H1 (cell line): ENCODE measurements at regions not wholly inside any gene's neighbourhood (a gene's known extent, or its start where the extent isn't known, plus 50 kb on each side); places are given as distances from the start of the nearest gene placed in this dataset.

ENCODE experiments used
- CTCF ChIA-PET: fragments of 300-600 bp; sonication (Branson Sonifier 250); formaldehyde crosslinking; loops from one replicate; lab custom pipeline; 2021; ENCODE audit not compliant: partially characterized antibody; lab: Charles Lee
- POLR2A ChIA-PET: fragments of 300-600 bp; sonication (Branson Sonifier 250); formaldehyde crosslinking; loops from one replicate; lab custom pipeline; 2021; ENCODE audit warnings: inconsistent platforms; ENCODE audit not compliant: partially characterized antibody; lab: Charles Lee
- DNase-seq, 2 experiments: peaks; one replicate each; pipeline versions ENCODE4 v3.0.0 to v3.0.0-alpha.2; 2010 to 2022; ENCODE audit warnings: low spot score in 2 of 2, low read depth in 1 of 2, mixed read lengths in 1 of 2
- FAIRE-seq: peaks from 2 replicates; lab custom pipeline; 2011; peaks lifted over from hg19 to GRCh38; lab: Jason Lieb, UNC
- H2AFZ ChIP-seq: 2 replicates; pipeline ENCODE4 v1.8.1; 2012; ENCODE audit warnings: low read length, inconsistent platforms
- H2AK5ac ChIP-seq: 2 replicates; pipeline ENCODE4 v1.6.1; 2013; ENCODE audit warnings: low read depth, low read length
- H2BK120ac ChIP-seq: replicated peaks from 2 replicates; pipeline ENCODE3; 2013; ENCODE audit warnings: low read depth, low read length, inconsistent platforms
- H2BK12ac ChIP-seq: 2 replicates; pipeline ENCODE4 v1.6.1; 2013; ENCODE audit warnings: low read depth, low read length
- H2BK15ac ChIP-seq: 2 replicates; pipeline ENCODE4 v1.6.1; 2013; ENCODE audit warnings: low read length
- H2BK20ac ChIP-seq: 2 replicates; pipeline ENCODE4 v1.6.1; 2013; ENCODE audit warnings: low read length
- H2BK5ac ChIP-seq: 2 replicates; pipeline ENCODE4 v1.6.1; 2013; ENCODE audit warnings: low read depth, low read length
- H3K14ac ChIP-seq: 2 replicates; pipeline ENCODE4 v1.6.1; 2013; ENCODE audit warnings: inconsistent platforms; ENCODE audit not compliant: insufficient read length
- H3K18ac ChIP-seq: 2 replicates; pipeline ENCODE4 v1.6.1; 2013; ENCODE audit warnings: low read length; ENCODE audit errors: extremely low read depth
- H3K23ac ChIP-seq: 2 replicates; pipeline ENCODE4 v1.6.1; 2013; ENCODE audit warnings: inconsistent platforms; ENCODE audit not compliant: insufficient read length
- H3K23me2 ChIP-seq: 2 replicates; pipeline ENCODE4 v1.6.1; 2013; ENCODE audit warnings: low read depth, low read length
- H3K27ac ChIP-seq: 2 replicates; pipeline ENCODE4 v1.6.1; 2011; ENCODE audit warnings: low read depth, low read length, inconsistent platforms
- H3K27me3 ChIP-seq, 4 experiments: replicated peaks in 1 of 4; 1 replicate in 1 of 4; 2 replicates in 3 of 4; pipeline versions ENCODE4 v1.6.1 to v1.8.1; 2011 to 2013; ENCODE audit warnings: low read length in 3 of 4, mild to moderate bottlenecking in 3 of 4, inconsistent platforms in 2 of 4, mixed read lengths in 2 of 4, moderate library complexity in 1 of 4; ENCODE audit not compliant: control insufficient read depth in 3 of 4, insufficient read depth in 3 of 4; ENCODE audit errors: extremely low read depth in 1 of 4
- H3K36me3 ChIP-seq, 4 experiments: 2 replicates each; pipeline versions ENCODE4 v1.6.1 to v1.8.1; 2011 to 2013; ENCODE audit warnings: mild to moderate bottlenecking in 4 of 4, low read length in 3 of 4, moderate library complexity in 2 of 4, control low read depth in 1 of 4, inconsistent platforms in 1 of 4; ENCODE audit not compliant: insufficient read depth in 4 of 4, control insufficient read depth in 2 of 4
- H3K4ac ChIP-seq: replicated peaks from 2 replicates; pipeline ENCODE3; 2013; ENCODE audit warnings: low read length, low read depth, mixed read lengths, inconsistent platforms; ENCODE audit not compliant: insufficient read length
- H3K4me1 ChIP-seq, 4 experiments: replicated peaks in 1 of 4; 1 replicate in 1 of 4; 2 replicates in 3 of 4; pipeline versions ENCODE4 v1.6.1 to v1.8.1; 2011 to 2013; ENCODE audit warnings: low read length in 3 of 4, inconsistent platforms in 2 of 4, mixed read lengths in 1 of 4; ENCODE audit not compliant: insufficient read depth in 4 of 4, control insufficient read depth in 3 of 4
- H3K4me2 ChIP-seq, 2 experiments: 2 replicates each; pipeline versions ENCODE4 v1.6.1 to v1.8.1; 2011 to 2013; ENCODE audit warnings: low read depth in 2 of 2, low read length in 2 of 2, control low read depth in 1 of 2, inconsistent platforms in 1 of 2, mild to moderate bottlenecking in 1 of 2; ENCODE audit not compliant: insufficient read depth in 1 of 2
- H3K4me3 ChIP-seq, 4 experiments: fragments of 200-600, 300-600 bp in 1 of 4; sonication (generic), shearing (Covaris generic), sonication (Bioruptor Twin) in 1 of 4; 2 replicates each; pipeline versions ENCODE4 v1.5.1 to v1.8.1; 2011 to 2016; ENCODE audit warnings: low read length in 4 of 4, low read depth in 3 of 4, control low read depth in 2 of 4, inconsistent platforms in 2 of 4, mild to moderate bottlenecking in 2 of 4, mixed read lengths in 1 of 4, moderate library complexity in 1 of 4; ENCODE audit not compliant: insufficient read depth in 2 of 4; ENCODE audit errors: extremely low read depth in 1 of 4
- H3K56ac ChIP-seq: replicated peaks from 2 replicates; pipeline ENCODE3; 2013; ENCODE audit warnings: low read depth, mild to moderate bottlenecking, mixed read lengths, low read length, inconsistent platforms; ENCODE audit not compliant: insufficient read length
- H3K79me1 ChIP-seq: 2 replicates; pipeline ENCODE4 v1.6.1; 2013; ENCODE audit warnings: low read depth, low read length, control low read depth
- H3K79me2 ChIP-seq, 2 experiments: 2 replicates each; pipeline versions ENCODE4 v1.6.1 to v1.8.1; 2012 to 2013; ENCODE audit warnings: low read length in 2 of 2, mild to moderate bottlenecking in 2 of 2, inconsistent platforms in 1 of 2; ENCODE audit not compliant: insufficient read depth in 2 of 2, control insufficient read depth in 1 of 2
- H3K9ac ChIP-seq, 4 experiments: replicated peaks in 1 of 4; 1 replicate in 1 of 4; 2 replicates in 3 of 4; pipeline versions ENCODE4 v1.6.1 to v1.8.1; 2011 to 2013; ENCODE audit warnings: low read depth in 3 of 4, low read length in 3 of 4, control low read depth in 2 of 4, mild to moderate bottlenecking in 2 of 4, moderate library complexity in 2 of 4, inconsistent platforms in 1 of 4; ENCODE audit errors: extremely low read depth in 1 of 4
- H3K9me3 ChIP-seq, 2 experiments: 2 replicates each; pipeline versions ENCODE4 v1.6.1 to v1.8.1; 2012 to 2013; ENCODE audit warnings: mild to moderate bottlenecking in 2 of 2, moderate library complexity in 2 of 2, control low read depth in 1 of 2, inconsistent platforms in 1 of 2, low read depth in 1 of 2, low read length in 1 of 2, mixed read lengths in 1 of 2; ENCODE audit not compliant: insufficient read depth in 2 of 2
- H4K20me1 ChIP-seq, 2 experiments: replicated peaks in 1 of 2; 2 replicates each; pipeline versions ENCODE3 to v1.8.1; 2011 to 2013; ENCODE audit warnings: inconsistent platforms in 2 of 2, low read length in 2 of 2, mild to moderate bottlenecking in 1 of 2; ENCODE audit not compliant: insufficient read depth in 2 of 2, control insufficient read depth in 1 of 2
- H4K5ac ChIP-seq: 2 replicates; pipeline ENCODE4 v1.6.1; 2013; ENCODE audit warnings: low read length, low read depth, mixed read lengths, inconsistent platforms; ENCODE audit not compliant: insufficient read length
- H4K8ac ChIP-seq: 2 replicates; pipeline ENCODE4 v1.8.0; 2013; ENCODE audit warnings: mild to moderate bottlenecking, moderate library complexity, low read length, inconsistent platforms; ENCODE audit not compliant: insufficient read depth; ENCODE audit errors: extremely low read depth
- H4K91ac ChIP-seq: replicated peaks from 2 replicates; pipeline ENCODE3; 2013; ENCODE audit warnings: low read length, mixed read lengths, inconsistent platforms; ENCODE audit not compliant: insufficient read length
- CHD1 ChIP-seq: IDR thresholded peaks from 2 replicates; pipeline ENCODE4 v1.6.1; 2012; ENCODE audit warnings: low read depth, low read length, improper control_type of control experiment
- EGR1 ChIP-seq: IDR thresholded peaks from 2 replicates; pipeline ENCODE4 v1.6.1; 2011; ENCODE audit warnings: low read depth, low read length, borderline replicate concordance
- FOSL1 ChIP-seq: IDR thresholded peaks from 2 replicates; pipeline ENCODE4 v1.6.1; 2011; ENCODE audit warnings: mild to moderate bottlenecking, low read depth, low read length, moderate library complexity; ENCODE audit not compliant: insufficient read depth
- PHF8 ChIP-seq: fragments of 200-600 bp; sonication (generic); conservative IDR thresholded peaks from 2 replicates; pipeline ENCODE4 v1.7.1; 2012; ENCODE audit warnings: low read depth, mild to moderate bottlenecking, inconsistent platforms, low read length, moderate library complexity
- RAD21 ChIP-seq, 2 experiments: IDR thresholded peaks in 1 of 2; conservative IDR thresholded peaks in 1 of 2; 2 replicates each; pipeline ENCODE4 v1.6.1; 2011; ENCODE audit warnings: low read depth in 2 of 2, low read length in 2 of 2, improper control_type of control experiment in 1 of 2, inconsistent platforms in 1 of 2, mild to moderate bottlenecking in 1 of 2, moderate library complexity in 1 of 2
- RBBP5 ChIP-seq: IDR thresholded peaks from 2 replicates; pipeline ENCODE4 v1.7.1; 2012; ENCODE audit warnings: low read depth, mild to moderate bottlenecking, inconsistent platforms, low read length, moderate library complexity, borderline replicate concordance
- RFX5 ChIP-seq: IDR thresholded peaks from 2 replicates; pipeline ENCODE4 v1.6.1; 2011; ENCODE audit warnings: low read depth, low read length, improper control_type of control experiment, borderline replicate concordance
- SIN3A ChIP-seq, 2 experiments: IDR thresholded peaks in 1 of 2; conservative IDR thresholded peaks in 1 of 2; 2 replicates each; pipeline ENCODE4 v1.6.1; 2011 to 2012; ENCODE audit warnings: low read length in 2 of 2, improper control_type of control experiment in 1 of 2, low read depth in 1 of 2, mild to moderate bottlenecking in 1 of 2
- SP4 ChIP-seq: IDR thresholded peaks from 2 replicates; pipeline ENCODE4 v1.6.1; 2012; ENCODE audit warnings: low read length, inconsistent platforms
- TAF1 ChIP-seq: IDR thresholded peaks from 2 replicates; pipeline ENCODE4 v1.6.1; 2011; ENCODE audit warnings: mild to moderate bottlenecking, low read depth, low read length
- WGBS, 2 experiments: shearing (Covaris generic) in 1 of 2; methylation state at CpG; one replicate each; pipeline versions ENCODE4 v1.1.6 to v1.1.7; 2013 to 2015; ENCODE audit warnings: low lambda C conversion rate in 2 of 2, mixed read lengths in 2 of 2, inconsistent platforms in 1 of 2, low coverage in 1 of 2, missing lambda C conversion rate in 1 of 2; ENCODE audit not compliant: insufficient replicate concordance in 2 of 2, insufficient coverage in 1 of 2, insufficient read length in 1 of 2; ENCODE audit errors: extremely low coverage in 1 of 2, missing lambda C conversion rate in 1 of 2; 5-methylcytosine and 5-hydroxymethylcytosine counted together
- TF ChIP-seq, protein P1 (sequence below): IDR thresholded peaks from 2 replicates; pipeline ENCODE4 v1.6.1; 2012; ENCODE audit warnings: inconsistent platforms
- TF ChIP-seq, protein P2 (sequence below): IDR thresholded peaks from 2 replicates; pipeline ENCODE4 v1.6.1; 2011; ENCODE audit warnings: low read length, improper control_type of control experiment

DNA sequence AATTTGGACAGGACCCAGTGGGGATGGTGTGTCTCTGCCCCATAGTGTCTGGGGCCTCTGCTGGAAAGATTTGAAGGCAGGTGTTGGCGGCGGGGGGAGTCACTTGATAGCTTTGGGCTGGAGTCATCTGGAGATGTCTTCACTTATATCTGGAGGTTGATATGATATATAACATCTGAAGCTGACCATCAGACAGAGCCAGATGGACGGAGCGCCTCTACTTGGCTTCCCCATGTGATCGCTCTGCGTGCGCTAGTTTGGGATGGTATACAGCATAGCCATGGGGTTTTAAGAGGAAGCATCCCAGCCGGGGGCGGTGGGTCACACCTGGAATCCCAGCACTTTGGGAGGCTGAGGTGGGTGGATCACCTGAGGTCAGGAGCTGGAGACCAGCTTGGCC is 130.7 kb upstream of the NLRP1 start:
- Histone ChIP-seq H2AK5ac (no peak overlapping the region), H3K4me3 (no peak overlapping the region), H3K27ac (no peak overlapping the region), H3K9ac (no peak overlapping the region), H3K56ac (no peak overlapping the region), H2AFZ (no peak overlapping the region), H3K4me1 (no peaks in the 10 kb centered on the region), H2BK120ac (no peak overlapping the region), H3K4me2 (no peak overlapping the region), H4K91ac (no peak overlapping the region), H4K8ac (no peak overlapping the region), H4K5ac (no peak overlapping the region), H3K36me3 (no peaks in the 10 kb centered on the region), H3K9me3 (no peaks in the 10 kb centered on the region), H2BK20ac (no peak overlapping the region), H3K79me2 (no peaks in the 10 kb centered on the region), H3K27me3 (no peaks in the 10 kb centered on the region), H2BK12ac (no peak overlapping the region), H4K20me1 (no peaks in the 10 kb centered on the region), H3K23me2 (no peaks in the 10 kb centered on the region), H3K18ac (no peak overlapping the region), H3K23ac (no peak overlapping the region), H3K4ac (no peak overlapping the region), H2BK15ac (no peak overlapping the region), H3K79me1 (no peaks in the 10 kb centered on the region), H2BK5ac (no peak overlapping the region), H3K14ac (no peak overlapping the region)
- POLR2A ChIA-PET, result no interaction called here
- no peak for DNase-seq
- CTCF ChIA-PET, result interaction anchor here (3.0 kb wide), 1 partner anchor 9 kb away, joined by 14 read pairs; no protein-coding TSS in a partner anchor
- TF ChIP-seq RFX5 (no peak), CHD1 (no peak), SIN3A (conservative IDR thresholded peaks at IDR 0.05 in 1 of 2, IDR thresholded peaks at IDR 0.05 in 1 of 2; ENCODE audit: low read depth in 1 of 2, low read length in 2 of 2) (no peak), PHF8 (no peak), EGR1 (no peak), FOSL1 (no peak), RAD21 (IDR thresholded peaks at IDR 0.05 in 1 of 2, conservative IDR thresholded peaks at IDR 0.05 in 1 of 2; ENCODE audit: low read depth in 2 of 2, low read length in 2 of 2) (no peak), SP4 (no peak), RBBP5 (no peak), TAF1 (no peak)
- TF ChIP-seq, protein P1, sequence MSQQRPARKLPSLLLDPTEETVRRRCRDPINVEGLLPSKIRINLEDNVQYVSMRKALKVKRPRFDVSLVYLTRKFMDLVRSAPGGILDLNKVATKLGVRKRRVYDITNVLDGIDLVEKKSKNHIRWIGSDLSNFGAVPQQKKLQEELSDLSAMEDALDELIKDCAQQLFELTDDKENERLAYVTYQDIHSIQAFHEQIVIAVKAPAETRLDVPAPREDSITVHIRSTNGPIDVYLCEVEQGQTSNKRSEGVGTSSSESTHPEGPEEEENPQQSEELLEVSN, result no peak
- TF ChIP-seq, protein P2, sequence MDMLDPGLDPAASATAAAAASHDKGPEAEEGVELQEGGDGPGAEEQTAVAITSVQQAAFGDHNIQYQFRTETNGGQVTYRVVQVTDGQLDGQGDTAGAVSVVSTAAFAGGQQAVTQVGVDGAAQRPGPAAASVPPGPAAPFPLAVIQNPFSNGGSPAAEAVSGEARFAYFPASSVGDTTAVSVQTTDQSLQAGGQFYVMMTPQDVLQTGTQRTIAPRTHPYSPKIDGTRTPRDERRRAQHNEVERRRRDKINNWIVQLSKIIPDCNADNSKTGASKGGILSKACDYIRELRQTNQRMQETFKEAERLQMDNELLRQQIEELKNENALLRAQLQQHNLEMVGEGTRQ, result no peak
- no peak for FAIRE-seq
- 96% methylated on average over 9 of the region's 9 CpGs; no CpG with 5 or more reads in 1 of the 2 experiments for WGBS, 2 experiments
